ENCODE measurements at regions not wholly inside any gene's neighbourhood (a gene's known extent, or its start where the extent isn't known, plus 50 kb on each side); places are given as distances from the start of the nearest gene placed in this dataset.
A peak's percentile ranks its signal among the peaks of the same experiment; 100 is the strongest.

DNA sequence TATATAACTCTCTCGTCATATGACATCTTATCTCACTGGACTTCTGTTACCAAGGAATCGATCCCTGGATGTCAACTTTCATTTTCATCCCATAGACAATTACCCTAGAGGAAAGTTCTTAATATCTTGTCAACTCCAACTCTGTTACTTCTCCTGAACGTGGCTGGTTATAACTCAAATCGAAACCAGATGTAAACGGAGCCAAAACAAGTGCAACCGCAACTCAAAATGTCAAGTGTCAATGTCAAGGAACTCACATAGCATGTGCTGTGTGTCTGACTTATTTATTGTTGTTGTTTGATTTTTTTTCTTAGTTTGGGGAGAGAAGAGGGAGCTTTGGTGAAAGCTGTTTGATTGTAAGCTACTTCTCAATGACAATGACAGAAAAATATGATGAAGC lies 108.6 kb downstream of the VIP start:
- intact Hi-C loops (cut with DNase I) = no loop called here
- DNase-seq (ENCODE audit: low spot score in 2 of 2) = no peak
- TF ChIP-seq, protein P1, sequence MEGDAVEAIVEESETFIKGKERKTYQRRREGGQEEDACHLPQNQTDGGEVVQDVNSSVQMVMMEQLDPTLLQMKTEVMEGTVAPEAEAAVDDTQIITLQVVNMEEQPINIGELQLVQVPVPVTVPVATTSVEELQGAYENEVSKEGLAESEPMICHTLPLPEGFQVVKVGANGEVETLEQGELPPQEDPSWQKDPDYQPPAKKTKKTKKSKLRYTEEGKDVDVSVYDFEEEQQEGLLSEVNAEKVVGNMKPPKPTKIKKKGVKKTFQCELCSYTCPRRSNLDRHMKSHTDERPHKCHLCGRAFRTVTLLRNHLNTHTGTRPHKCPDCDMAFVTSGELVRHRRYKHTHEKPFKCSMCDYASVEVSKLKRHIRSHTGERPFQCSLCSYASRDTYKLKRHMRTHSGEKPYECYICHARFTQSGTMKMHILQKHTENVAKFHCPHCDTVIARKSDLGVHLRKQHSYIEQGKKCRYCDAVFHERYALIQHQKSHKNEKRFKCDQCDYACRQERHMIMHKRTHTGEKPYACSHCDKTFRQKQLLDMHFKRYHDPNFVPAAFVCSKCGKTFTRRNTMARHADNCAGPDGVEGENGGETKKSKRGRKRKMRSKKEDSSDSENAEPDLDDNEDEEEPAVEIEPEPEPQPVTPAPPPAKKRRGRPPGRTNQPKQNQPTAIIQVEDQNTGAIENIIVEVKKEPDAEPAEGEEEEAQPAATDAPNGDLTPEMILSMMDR (IDR thresholded peaks at IDR 0.05) = no peak

DNA sequence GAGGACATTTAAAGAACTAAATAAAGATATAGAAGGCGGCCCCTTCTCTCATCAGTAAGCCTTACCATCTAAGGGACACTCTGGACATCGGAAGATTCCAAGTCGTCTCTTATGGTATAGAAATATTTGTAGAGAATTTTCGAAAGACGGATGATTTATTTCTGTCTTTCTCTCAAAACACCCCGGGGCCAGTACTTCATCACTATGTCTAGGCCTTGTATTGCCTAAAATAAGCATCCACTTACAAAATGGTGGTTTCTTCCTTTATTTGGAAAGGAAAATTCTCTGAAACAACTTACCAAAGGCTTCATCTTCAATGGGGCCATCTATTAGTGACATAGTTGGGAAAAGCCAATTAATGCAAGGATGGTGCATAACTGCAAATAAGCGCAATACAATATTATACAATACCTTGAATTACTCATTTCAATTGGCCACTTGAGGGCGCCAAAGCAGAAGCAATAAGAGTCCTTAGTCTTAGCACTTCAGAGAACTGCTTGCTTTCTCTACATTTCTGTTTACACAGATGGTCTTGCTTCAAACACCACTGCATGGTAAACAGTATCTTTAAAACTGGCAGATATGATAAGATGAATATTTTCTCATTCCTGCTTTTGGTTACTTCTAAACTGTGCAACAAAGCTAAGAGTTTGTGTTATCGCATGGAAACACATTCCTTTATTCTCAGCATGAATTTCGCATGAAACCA lies 113.2 kb downstream of the VIP start:
- TF ChIP-seq, protein P1 (IDR thresholded peaks at IDR 0.05) = peak; percentile 41 to 71 (median 57)
- Histone ChIP-seq H3K27me3 (no peaks in the 10 kb centered on the region), H3K9me3 (no peaks in the 10 kb centered on the region), H3K36me3 (no peaks in the 10 kb centered on the region), H3K4me1 (no peaks in the 10 kb centered on the region), H3K4me3 (no peak overlapping the region), H3K27ac (no peak overlapping the region)
- intact Hi-C loops (cut with DNase I) = loop anchor here (1.0 to 5.0 kb wide), 2 partner anchors 84 to 161 kb away; no protein-coding TSS in a partner anchor
- DNase-seq (ENCODE audit: low spot score in 2 of 2) = peak in 1 of 2 donors; percentile 74

More for the DNA sequence above, 108.6 kb downstream of the VIP start:
- Histone ChIP-seq H3K4me1 (no peaks in the 10 kb centered on the region), H3K27me3 (no peaks in the 10 kb centered on the region), H3K4me3 (no peak overlapping the region), H3K36me3 (no peaks in the 10 kb centered on the region), H3K27ac (no peak overlapping the region), H3K9me3 (no peaks in the 10 kb centered on the region)

DNA sequence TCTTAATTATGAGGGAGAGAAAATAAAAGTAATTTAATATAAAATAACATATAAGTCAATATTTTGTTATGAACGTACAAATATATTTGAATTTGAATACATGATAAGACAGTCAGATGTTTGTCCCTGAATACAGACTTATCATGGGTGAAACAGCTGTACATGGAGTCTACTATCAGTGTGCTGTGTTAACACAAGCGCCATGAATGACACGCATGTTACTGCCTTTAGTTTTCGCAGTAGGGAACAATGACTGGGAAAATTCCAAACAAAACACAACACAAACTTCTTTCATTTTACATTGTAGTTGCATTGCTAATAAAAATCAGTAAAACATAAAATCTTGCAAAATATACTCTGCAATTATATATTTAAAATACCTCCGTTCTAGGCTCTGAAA lies 108.6 kb downstream of the FBXO5 start:
- no peak overlapping the region for H3K27ac ChIP-seq
- no peaks in the 10 kb centered on the region for H3K27me3 ChIP-seq
- no peaks in the 10 kb centered on the region for H3K9me3 ChIP-seq
- no peaks in the 10 kb centered on the region for H3K4me1 ChIP-seq
- intact Hi-C loops (cut with DNase I) = no loop called here
- no peak for DNase-seq (ENCODE audit: low spot score in 2 of 2)
- no peak overlapping the region for H3K4me3 ChIP-seq
- no peaks in the 10 kb centered on the region for H3K36me3 ChIP-seq
- TF ChIP-seq, protein P1 (IDR thresholded peaks at IDR 0.05) = no peak

- H3K27me3 ChIP-seq = no peaks in the 10 kb centered on the region
- H3K27ac ChIP-seq = no peak overlapping the region
- no peaks in the 10 kb centered on the region for H3K36me3 ChIP-seq
- no peak for DNase-seq (ENCODE audit: low spot score in 2 of 2)
- TF ChIP-seq, protein P1 (IDR thresholded peaks at IDR 0.05) = no peak
- H3K9me3 ChIP-seq = peaks cover 0 to 5% of the 10 kb centered on the region in 2 donors
- intact Hi-C loops (cut with DNase I) = no loop called here
- no peaks in the 10 kb centered on the region for H3K4me1 ChIP-seq
- no peak overlapping the region for H3K4me3 ChIP-seq
Observed at GRCh38 chr6:152874846-152875568, 107.8 kb downstream of the FBXO5 start.

GRCh38 chr6:152879681-152880080 lies 103.2 kb downstream of the FBXO5 start:
- TF ChIP-seq, protein P1 (IDR thresholded peaks at IDR 0.05) = no peak
- intact Hi-C loops (cut with DNase I) = no loop called here
- Histone ChIP-seq H3K27ac (no peak overlapping the region), H3K36me3 (no peaks in the 10 kb centered on the region), H3K4me1 (no peaks in the 10 kb centered on the region), H3K9me3 (peaks cover 0 to 5% of the 10 kb centered on the region in 2 donors), H3K4me3 (no peak overlapping the region), H3K27me3 (no peaks in the 10 kb centered on the region)
- no peak for DNase-seq (ENCODE audit: low spot score in 2 of 2)
